GM23338 (cell line): ENCODE measurements at regions not wholly inside any gene's neighbourhood (a gene's known extent, or its start where the extent isn't known, plus 50 kb on each side); places are given as distances from the start of the nearest gene placed in this dataset.

Source experiments
- ATAC-seq: fragments of 200-7000 bp; cut with Tn5 transposase; 3 replicates; pipeline ENCODE4 v1.9.1; 2020
- DNase-seq: peaks from one replicate; pipeline ENCODE4 v3.0.0-alpha.2; 2015; ENCODE audit warnings: low spot score
- H2AFZ ChIP-seq: fragments of 200-600 bp; sonication (generic); 2 replicates; pipeline ENCODE4 v1.8.0; 2016; ENCODE audit warnings: antibody characterized with exemption, mild to moderate bottlenecking, moderate library complexity
- H3F3A ChIP-seq: fragments of 200-600 bp; sonication (generic); replicated peaks from 2 replicates; pipeline ENCODE4 v1.8.0; 2017; ENCODE audit warnings: antibody characterized with exemption, mixed run types, low read depth
- H3K27ac ChIP-seq: fragments of 200-600 bp; sonication (generic); 2 replicates; pipeline ENCODE4 v1.6.1; 2016; ENCODE audit warnings: low read depth
- H3K27me3 ChIP-seq: fragments of 200-600 bp; sonication (generic); 2 replicates; pipeline ENCODE4 v1.8.0; 2016; ENCODE audit warnings: mild to moderate bottlenecking, mixed run types, moderate library complexity; ENCODE audit not compliant: insufficient read depth
- H3K36me3 ChIP-seq: fragments of 200-600 bp; sonication (generic); 2 replicates; pipeline ENCODE4 v1.8.0; 2016; ENCODE audit warnings: mild to moderate bottlenecking; ENCODE audit not compliant: insufficient read depth
- H3K4me1 ChIP-seq: fragments of 200-600 bp; sonication (generic); 2 replicates; pipeline ENCODE4 v1.8.0; 2016; ENCODE audit warnings: mild to moderate bottlenecking, moderate library complexity; ENCODE audit not compliant: insufficient read depth
- H3K4me2 ChIP-seq: fragments of 200-600 bp; sonication (generic); 2 replicates; pipeline ENCODE4 v1.7.1; 2017; ENCODE audit warnings: mixed run types
- H3K4me3 ChIP-seq: fragments of 200-600 bp; sonication (generic); 2 replicates; pipeline ENCODE4 v1.6.1; 2016; ENCODE audit warnings: mixed run types
- H3K79me2 ChIP-seq: fragments of 200-600 bp; sonication (generic); replicated peaks from 2 replicates; pipeline ENCODE4 v1.8.0; 2017; ENCODE audit warnings: mild to moderate bottlenecking; ENCODE audit not compliant: insufficient read depth
- H3K9me2 ChIP-seq: fragments of 200-600 bp; sonication (generic); 2 replicates; pipeline ENCODE4 v1.8.0; 2017; ENCODE audit not compliant: insufficient read depth
- H4K20me1 ChIP-seq: fragments of 200-600 bp; sonication (generic); replicated peaks from 2 replicates; pipeline ENCODE4 v1.8.0; 2017; ENCODE audit warnings: mild to moderate bottlenecking; ENCODE audit not compliant: insufficient read depth
- H3K27ac Mint-ChIP-seq: 2 replicates; pipeline ENCODE4 v1.8.0; 2020; ENCODE audit warnings: inconsistent platforms, mild to moderate bottlenecking, moderate library complexity, mixed read lengths
- H3K27me3 Mint-ChIP-seq: 3 replicates; pipeline ENCODE4 v1.8.0; 2022; ENCODE audit warnings: low read depth, mild to moderate bottlenecking, moderate library complexity, mixed read lengths, inconsistent platforms; ENCODE audit not compliant: insufficient read depth, poor library complexity
- H3K36me3 Mint-ChIP-seq: 3 replicates; pipeline ENCODE4 v1.8.0; 2021; ENCODE audit warnings: low read depth, mild to moderate bottlenecking, inconsistent platforms, moderate library complexity, mixed read lengths
- H3K4me1 Mint-ChIP-seq: 3 replicates; pipeline ENCODE4 v1.8.0; 2020; ENCODE audit warnings: mild to moderate bottlenecking, inconsistent platforms, mixed read lengths
- H3K4me3 Mint-ChIP-seq: 3 replicates; pipeline ENCODE4 v1.8.0; 2021; ENCODE audit warnings: moderate library complexity, mild to moderate bottlenecking, inconsistent platforms, mixed read lengths
- H3K9me3 Mint-ChIP-seq: 3 replicates; pipeline ENCODE4 v1.8.0; 2020; ENCODE audit warnings: moderate library complexity, mild to moderate bottlenecking, inconsistent platforms, mixed read lengths
- CREB1 ChIP-seq: fragments of 250-450 bp; sonication (Bioruptor Pico); IDR thresholded peaks from 2 replicates; pipeline ENCODE4 v1.5.0; 2020; ENCODE audit warnings: low read depth, mild to moderate bottlenecking, moderate library complexity
- CTCF ChIP-seq, 2 experiments: fragments of 200-600 bp in 1 of 2; sonication (generic) in 1 of 2; conservative IDR thresholded peaks; 2 replicates each; pipeline versions ENCODE4 v1.5.1 to v1.6.1; 2016 to 2017; ENCODE audit warnings: antibody characterized with exemption in 2 of 2, low read depth in 2 of 2, mild to moderate bottlenecking in 2 of 2, moderate library complexity in 1 of 2
- ETS1 ChIP-seq: IDR thresholded peaks from 2 replicates; pipeline ENCODE4 v1.6.1; 2016; ENCODE audit warnings: antibody characterized with exemption
- EZH2 ChIP-seq: fragments of 200-600 bp; sonication (generic); IDR thresholded peaks from one replicate; pipeline ENCODE4 v1.8.0; 2017; ENCODE audit warnings: antibody characterized with exemption, mild to moderate bottlenecking, low read depth; ENCODE audit not compliant: unreplicated experiment
- EZH2phosphoT487 ChIP-seq: fragments of 200-600 bp; sonication (generic); IDR thresholded peaks from one replicate; pipeline ENCODE4 v1.8.1; 2018; ENCODE audit warnings: antibody characterized with exemption; ENCODE audit not compliant: unreplicated experiment
- JUNB ChIP-seq: IDR thresholded peaks from one replicate; pipeline ENCODE4 v1.6.1; 2016; ENCODE audit warnings: antibody characterized with exemption; ENCODE audit not compliant: unreplicated experiment
- NANOG ChIP-seq: IDR thresholded peaks from 2 replicates; pipeline ENCODE4 v1.6.1; 2016; ENCODE audit warnings: antibody characterized with exemption, borderline replicate concordance
- POLR2AphosphoS5 ChIP-seq: IDR thresholded peaks from 2 replicates; pipeline ENCODE4 v1.6.1; 2016; ENCODE audit warnings: antibody characterized with exemption, low read depth
- REST ChIP-seq: IDR thresholded peaks from one replicate; pipeline ENCODE4 v1.6.1; 2018; ENCODE audit warnings: antibody characterized with exemption; ENCODE audit not compliant: unreplicated experiment
- STAT1 ChIP-seq: IDR thresholded peaks from one replicate; pipeline ENCODE4 v1.6.1; 2016; ENCODE audit warnings: antibody characterized with exemption; ENCODE audit not compliant: unreplicated experiment
- ZNF114 ChIP-seq: fragments of 250-450 bp; sonication (Bioruptor Pico); IDR thresholded peaks from 2 replicates; pipeline ENCODE4 v1.5.0; 2020; ENCODE audit warnings: mild to moderate bottlenecking, moderate library complexity
- ZNF331 ChIP-seq: fragments of 250-450 bp; sonication (Bioruptor Pico); IDR thresholded peaks from 2 replicates; pipeline ENCODE4 v1.5.0; 2020; ENCODE audit warnings: low read depth, mild to moderate bottlenecking, moderate library complexity
- ZNF462 ChIP-seq: fragments of 250-450 bp; sonication (Bioruptor Pico); IDR thresholded peaks from 2 replicates; pipeline ENCODE4 v1.5.0; 2020; ENCODE audit warnings: mild to moderate bottlenecking, moderate library complexity

GRCh38 chr2:101617188-101617587, 80.3 kb upstream of the MAP4K4 start:
- H4K20me1 ChIP-seq = no peaks in the 10 kb centered on the region
- no peaks in the 10 kb centered on the region for H3K36me3 ChIP-seq
- peak overlapping the region; percentile 85 for H2AFZ ChIP-seq
- DNase-seq (no peak), ATAC-seq (no peak)
- Mint-ChIP-seq H3K4me1 (peaks cover 21% of the 10 kb centered on the region), H3K27ac (no peak overlapping the region), H3K27me3 (peaks cover 6% of the 10 kb centered on the region), H3K36me3 (peaks cover under 1% of the 10 kb centered on the region; the same call in 1 of the 3 replicates), H3K4me3 (no peak overlapping the region), H3K9me3 (no peaks in the 10 kb centered on the region)
- no peaks in the 10 kb centered on the region for H3F3A ChIP-seq
- TF ChIP-seq NANOG (no peak), POLR2AphosphoS5 (no peak), ETS1 (no peak), JUNB (no peak), EZH2phosphoT487 (no peak), ZNF331 (CRISPR knock-in tag) (no peak), ZNF462 (CRISPR knock-in tag) (no peak), STAT1 (no peak), ZNF114 (CRISPR knock-in tag) (no peak), REST (no peak), CTCF (conservative IDR thresholded peaks at IDR 0.05; ENCODE audit: low read depth in 2 of 2) (no peak), CREB1 (CRISPR knock-in tag) (no peak), EZH2 (no peak)
- H3K4me2 ChIP-seq = no peak overlapping the region
- no peak overlapping the region for H3K27ac ChIP-seq
- no peaks in the 10 kb centered on the region for H3K27me3 ChIP-seq
- no peaks in the 10 kb centered on the region for H3K9me2 ChIP-seq
- no peaks in the 10 kb centered on the region for H3K79me2 ChIP-seq
- no peak overlapping the region for H3K4me3 ChIP-seq
- no peaks in the 10 kb centered on the region; the same call in 1 of the 2 replicates for H3K4me1 ChIP-seq
